OCI-LY7 (cell line): ENCODE measurements at regions not wholly inside any gene's neighbourhood (a gene's known extent, or its start where the extent isn't known, plus 50 kb on each side); places are given as distances from the start of the nearest gene placed in this dataset.
"Not testable (repeated sequence)": the region's sequence is repeated elsewhere in the genome, so short reads cannot be mapped to it uniquely, and the experiment has no call there.

ENCODE experiments used
- BruUV-seq: library from RNA; stranded (reverse); fragments of 400-500 nt; replicated peaks from 2 replicates; lab custom pipeline; 2021; lab: Mats Ljungman, UMichigan
- CTCF ChIA-PET: fragments of 300-600 bp; sonication (Branson Sonifier 250); formaldehyde crosslinking; loops from one replicate; lab custom pipeline; 2022; ENCODE audit warnings: antibody characterized with exemption; ENCODE audit not compliant: unreplicated experiment; lab: Charles Lee
- POLR2A ChIA-PET: fragments of 300-600 bp; sonication (Branson Sonifier 250); formaldehyde crosslinking; loops from one replicate; lab custom pipeline; 2022; ENCODE audit warnings: antibody characterized with exemption; lab: Charles Lee
- DNase-seq: peaks from one replicate; pipeline ENCODE4 v3.0.0-alpha.2; 2015; ENCODE audit warnings: low spot score
- H2AFZ ChIP-seq: fragments of 200-600 bp; sonication (generic), shearing (Covaris generic); 2 replicates; pipeline ENCODE4 v1.6.1; 2014; ENCODE audit warnings: mild to moderate bottlenecking, antibody characterized with exemption, low read length, moderate library complexity
- H3K27ac ChIP-seq: fragments of 200-600 bp; sonication (generic); 2 replicates; pipeline ENCODE4 v1.5.1; 2014; ENCODE audit warnings: mixed run types, low read depth, mild to moderate bottlenecking, moderate library complexity, low read length, inconsistent platforms; ENCODE audit not compliant: poor library complexity, severe bottlenecking
- H3K36me3 ChIP-seq: fragments of 200-600 bp; sonication (generic); 2 replicates; pipeline ENCODE4 v1.6.1; 2014; ENCODE audit warnings: mild to moderate bottlenecking, antibody characterized with exemption, low read length, moderate library complexity, mixed read lengths; ENCODE audit not compliant: insufficient read depth
- H3K4me1 ChIP-seq: fragments of 200-600 bp; sonication (generic); 2 replicates; pipeline ENCODE4 v1.5.1; 2014; ENCODE audit warnings: mild to moderate bottlenecking, low read length; ENCODE audit not compliant: insufficient read depth, poor library complexity, severe bottlenecking
- H3K4me2 ChIP-seq: fragments of 200-600 bp; sonication (generic); 2 replicates; pipeline ENCODE4 v1.6.1; 2014; ENCODE audit warnings: mild to moderate bottlenecking, low read length
- H3K4me3 ChIP-seq: fragments of 200-600 bp; sonication (generic); 2 replicates; pipeline ENCODE4 v1.5.1; 2014; ENCODE audit warnings: mild to moderate bottlenecking, low read depth, low read length; ENCODE audit not compliant: poor library complexity, severe bottlenecking
- H3K79me2 ChIP-seq: fragments of 200-600 bp; sonication (generic); 2 replicates; pipeline ENCODE4 v1.6.1; 2016; ENCODE audit warnings: low read depth, mild to moderate bottlenecking, low read length, moderate library complexity, mixed read lengths; ENCODE audit not compliant: insufficient read depth
- H3K9me2 ChIP-seq: fragments of 200-600 bp; sonication (generic); 2 replicates; pipeline ENCODE4 v1.6.1; 2016; ENCODE audit warnings: mild to moderate bottlenecking, low read length, mixed read lengths; ENCODE audit not compliant: insufficient read depth
- H3K9me3 ChIP-seq: fragments of 200-600 bp; sonication (generic); 2 replicates; pipeline ENCODE4 v1.6.1; 2014; ENCODE audit warnings: mild to moderate bottlenecking, mixed run types, low read length, mixed read lengths
- H4K20me1 ChIP-seq: fragments of 200-600 bp; sonication (generic); 2 replicates; pipeline ENCODE4 v1.6.1; 2014; ENCODE audit warnings: mild to moderate bottlenecking, antibody characterized with exemption, low read length, moderate library complexity, mixed read lengths; ENCODE audit not compliant: insufficient read depth
- EZH2phosphoT487 ChIP-seq: fragments of 200-600 bp; sonication (generic); IDR thresholded peaks from 2 replicates; pipeline ENCODE4 v1.6.1; 2018; ENCODE audit warnings: low read depth, borderline replicate concordance, mild to moderate bottlenecking, mixed run types, antibody characterized with exemption, low read length, moderate library complexity, mixed read lengths
- intact Hi-C: fragments of 100-400 bp; cut with micrococcal nuclease; formaldehyde crosslinking; loops from one replicate; pipeline ENCODE4 v1.10.0; 2022; ENCODE audit not compliant: unreplicated experiment
- TF ChIP-seq, protein P1 (sequence below): fragments of 200-600 bp; sonication (generic); conservative IDR thresholded peaks from 2 replicates; pipeline ENCODE4 v1.5.1; 2014; ENCODE audit warnings: mild to moderate bottlenecking, antibody characterized with exemption, low read length, moderate library complexity, mixed read lengths

DNA sequence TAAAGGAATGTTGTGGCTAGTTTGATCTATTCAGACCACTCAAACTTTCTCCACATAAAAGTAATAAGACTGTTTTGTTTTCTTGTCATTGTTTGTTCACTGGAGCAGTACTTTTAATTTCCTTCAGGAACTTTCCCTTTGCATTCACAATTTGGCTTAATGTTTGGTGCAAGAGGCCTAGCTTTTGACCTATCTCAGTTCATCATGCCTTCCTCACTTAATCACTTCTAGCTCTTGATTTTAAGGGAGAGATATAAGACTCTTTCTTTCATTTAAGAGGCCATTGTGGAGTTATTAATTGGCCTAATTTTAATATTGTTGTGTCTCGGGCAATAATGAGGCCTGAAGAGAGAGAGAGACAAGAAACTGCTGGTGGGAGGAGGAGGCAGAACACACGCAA lies 371.7 kb upstream of the DEPDC1 start:
- no peaks in the 10 kb centered on the region for H3K4me1 ChIP-seq
- H3K4me3 ChIP-seq, result no peak overlapping the region
- H3K36me3 ChIP-seq, result no peaks in the 10 kb centered on the region
- no peak overlapping the region for H2AFZ ChIP-seq
- ChIA-PET CTCF (no interaction called here), POLR2A (no interaction called here)
- no peak overlapping the region for H3K4me2 ChIP-seq
- no peaks in the 10 kb centered on the region for H3K9me2 ChIP-seq
- TF ChIP-seq, protein P1, sequence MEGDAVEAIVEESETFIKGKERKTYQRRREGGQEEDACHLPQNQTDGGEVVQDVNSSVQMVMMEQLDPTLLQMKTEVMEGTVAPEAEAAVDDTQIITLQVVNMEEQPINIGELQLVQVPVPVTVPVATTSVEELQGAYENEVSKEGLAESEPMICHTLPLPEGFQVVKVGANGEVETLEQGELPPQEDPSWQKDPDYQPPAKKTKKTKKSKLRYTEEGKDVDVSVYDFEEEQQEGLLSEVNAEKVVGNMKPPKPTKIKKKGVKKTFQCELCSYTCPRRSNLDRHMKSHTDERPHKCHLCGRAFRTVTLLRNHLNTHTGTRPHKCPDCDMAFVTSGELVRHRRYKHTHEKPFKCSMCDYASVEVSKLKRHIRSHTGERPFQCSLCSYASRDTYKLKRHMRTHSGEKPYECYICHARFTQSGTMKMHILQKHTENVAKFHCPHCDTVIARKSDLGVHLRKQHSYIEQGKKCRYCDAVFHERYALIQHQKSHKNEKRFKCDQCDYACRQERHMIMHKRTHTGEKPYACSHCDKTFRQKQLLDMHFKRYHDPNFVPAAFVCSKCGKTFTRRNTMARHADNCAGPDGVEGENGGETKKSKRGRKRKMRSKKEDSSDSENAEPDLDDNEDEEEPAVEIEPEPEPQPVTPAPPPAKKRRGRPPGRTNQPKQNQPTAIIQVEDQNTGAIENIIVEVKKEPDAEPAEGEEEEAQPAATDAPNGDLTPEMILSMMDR, result no peak
- no peak for TF ChIP-seq EZH2phosphoT487
- no peaks in the 10 kb centered on the region for H3K9me3 ChIP-seq
- H3K79me2 ChIP-seq, result no peaks in the 10 kb centered on the region
- no peaks in the 10 kb centered on the region for H4K20me1 ChIP-seq
- intact Hi-C loops, result no loop called here
- no TSS peak for BruUV-seq
- H3K27ac ChIP-seq, result no peak overlapping the region
- no peak for DNase-seq

DNA sequence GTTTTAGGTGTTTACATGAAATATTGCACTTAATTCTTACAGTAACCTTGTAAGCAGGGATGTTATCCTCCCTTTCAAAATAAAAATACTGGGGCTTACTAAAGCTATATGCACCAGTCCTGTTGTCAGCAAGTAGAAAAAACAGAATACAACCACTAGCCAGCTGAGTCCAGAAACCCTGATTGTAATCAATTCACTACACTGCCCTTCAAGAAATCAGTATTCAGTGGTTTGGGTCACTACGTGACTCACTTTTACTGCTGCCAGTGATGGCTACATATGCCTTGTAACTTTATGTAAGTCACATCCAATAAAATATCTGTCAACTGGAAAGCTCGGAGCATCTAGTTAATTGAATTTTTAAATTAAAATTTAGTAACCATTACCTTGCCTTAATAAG lies 376.3 kb upstream of the DEPDC1 start:
- Histone ChIP-seq H3K36me3 (no peaks in the 10 kb centered on the region), H3K4me3 (no peak overlapping the region), H3K27ac (no peak overlapping the region), H3K9me2 (no peaks in the 10 kb centered on the region), H4K20me1 (no peaks in the 10 kb centered on the region), H3K9me3 (no peaks in the 10 kb centered on the region), H3K4me1 (no peaks in the 10 kb centered on the region), H2AFZ (no peak overlapping the region), H3K79me2 (no peaks in the 10 kb centered on the region), H3K4me2 (no peak overlapping the region)
- ChIA-PET CTCF (no interaction called here), POLR2A (no interaction called here)
- BruUV-seq, result no TSS peak
- intact Hi-C loops, result no loop called here
- no peak for DNase-seq
- TF ChIP-seq, protein P1, result no peak
- TF ChIP-seq EZH2phosphoT487, result no peak

DNA sequence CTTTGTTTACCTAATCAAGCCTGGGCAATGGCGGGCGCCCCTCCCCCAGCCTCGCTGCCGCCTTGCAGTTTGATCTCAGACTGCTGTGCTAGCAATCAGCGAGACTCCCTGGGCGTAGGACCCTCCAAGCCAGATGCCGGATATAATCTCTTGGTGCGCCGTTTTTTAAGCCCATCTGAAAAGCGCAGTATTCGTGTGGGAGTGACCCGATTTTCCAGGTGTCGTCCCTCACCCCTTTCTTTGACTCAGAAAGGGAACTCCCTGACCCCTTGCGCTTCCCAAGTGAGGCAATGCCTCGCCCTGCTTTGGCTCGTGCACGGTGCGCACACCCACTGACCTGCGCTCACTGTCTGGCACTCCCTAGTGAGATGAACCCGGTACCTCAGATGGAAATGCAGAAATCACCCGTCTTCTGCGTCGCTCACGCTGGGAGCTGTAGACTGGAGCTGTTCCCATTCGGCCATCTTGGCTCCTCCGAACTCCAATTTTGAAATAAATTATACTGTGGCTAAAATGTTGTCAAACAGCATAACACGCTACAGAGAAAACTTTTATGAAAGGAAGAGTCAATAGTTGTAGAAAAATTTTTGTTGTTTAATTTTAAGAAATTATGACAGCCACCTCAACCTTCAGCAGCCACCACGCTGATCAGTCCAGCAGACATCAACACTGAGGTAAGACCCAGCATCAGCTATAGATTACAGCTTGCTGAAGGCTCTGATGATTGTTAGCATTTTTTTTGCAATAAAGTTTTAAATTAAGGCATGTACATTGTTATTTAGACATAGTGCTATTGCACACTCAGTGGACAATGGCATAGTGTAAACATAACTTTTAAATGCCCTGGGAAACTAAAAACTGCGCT lies 384.7 kb upstream of the DEPDC1 start:
- H3K9me3 ChIP-seq, H2AFZ ChIP-seq, BruUV-seq, H3K27ac ChIP-seq, intact Hi-C loops, H3K4me1 ChIP-seq, H3K4me3 ChIP-seq, H3K79me2 ChIP-seq, H3K9me2 ChIP-seq, H4K20me1 ChIP-seq, H3K4me2 ChIP-seq, CTCF ChIA-PET, DNase-seq, H3K36me3 ChIP-seq: not testable (repeated sequence)
- POLR2A ChIA-PET, result interaction anchor here (0.7 kb wide), 1 partner anchor 642 kb away, joined by 3 read pairs; no protein-coding TSS in a partner anchor
